ENCODE measurements at regions not wholly inside any gene's neighbourhood (a gene's known extent, or its start where the extent isn't known, plus 50 kb on each side); places are given as distances from the start of the nearest gene placed in this dataset.
"Not testable (repeated sequence)": the region's sequence is repeated elsewhere in the genome, so short reads cannot be mapped to it uniquely, and the experiment has no call there.

DNA sequence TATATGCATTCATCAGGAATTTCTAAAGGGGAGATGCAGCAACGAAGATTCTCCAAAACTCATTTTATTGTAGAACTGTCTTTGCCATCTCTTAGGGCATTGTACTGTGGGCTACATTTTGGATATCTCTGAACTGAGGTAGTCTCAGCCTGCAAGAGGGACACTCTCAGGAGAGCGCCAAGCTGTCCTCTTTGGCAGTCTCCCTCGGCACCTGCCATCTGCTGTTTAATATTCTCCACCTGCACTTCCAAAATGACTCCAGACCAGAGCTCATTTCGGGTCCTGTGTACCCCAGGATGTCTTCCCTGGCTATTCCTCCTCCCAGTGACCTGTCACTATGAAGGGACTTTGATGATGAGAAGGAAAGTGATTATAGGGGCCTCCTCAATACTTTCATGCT is 356.3 kb upstream of the C1orf174 start:
- H3K27ac ChIP-seq (ENCODE audit: low read depth, low read length): no peak overlapping the region
- no peak overlapping the region for H2AFZ ChIP-seq (ENCODE audit: low read depth, low read length, severe bottlenecking)
- H3K36me3 ChIP-seq (ENCODE audit: low read length): no peaks in the 10 kb centered on the region
- TF ChIP-seq, protein P1, sequence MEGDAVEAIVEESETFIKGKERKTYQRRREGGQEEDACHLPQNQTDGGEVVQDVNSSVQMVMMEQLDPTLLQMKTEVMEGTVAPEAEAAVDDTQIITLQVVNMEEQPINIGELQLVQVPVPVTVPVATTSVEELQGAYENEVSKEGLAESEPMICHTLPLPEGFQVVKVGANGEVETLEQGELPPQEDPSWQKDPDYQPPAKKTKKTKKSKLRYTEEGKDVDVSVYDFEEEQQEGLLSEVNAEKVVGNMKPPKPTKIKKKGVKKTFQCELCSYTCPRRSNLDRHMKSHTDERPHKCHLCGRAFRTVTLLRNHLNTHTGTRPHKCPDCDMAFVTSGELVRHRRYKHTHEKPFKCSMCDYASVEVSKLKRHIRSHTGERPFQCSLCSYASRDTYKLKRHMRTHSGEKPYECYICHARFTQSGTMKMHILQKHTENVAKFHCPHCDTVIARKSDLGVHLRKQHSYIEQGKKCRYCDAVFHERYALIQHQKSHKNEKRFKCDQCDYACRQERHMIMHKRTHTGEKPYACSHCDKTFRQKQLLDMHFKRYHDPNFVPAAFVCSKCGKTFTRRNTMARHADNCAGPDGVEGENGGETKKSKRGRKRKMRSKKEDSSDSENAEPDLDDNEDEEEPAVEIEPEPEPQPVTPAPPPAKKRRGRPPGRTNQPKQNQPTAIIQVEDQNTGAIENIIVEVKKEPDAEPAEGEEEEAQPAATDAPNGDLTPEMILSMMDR (IDR thresholded peaks at IDR 0.05; ENCODE audit: insufficient read depth, low read length, poor library complexity, severe bottlenecking): no peak
- TF ChIP-seq EZH2phosphoT487 (conservative IDR thresholded peaks at IDR 0.05; ENCODE audit: low read length): no peak
- H3K27me3 ChIP-seq (ENCODE audit: low read length): no peaks in the 10 kb centered on the region
- H4K20me1 ChIP-seq (ENCODE audit: low read depth, low read length): no peaks in the 10 kb centered on the region
- no peak overlapping the region for H3K4me3 ChIP-seq (ENCODE audit: insufficient read depth, low read length, poor library complexity, severe bottlenecking)
- no peaks in the 10 kb centered on the region for H3F3A ChIP-seq (ENCODE audit: insufficient read depth)
- H3K79me2 ChIP-seq (ENCODE audit: insufficient read depth, low read length): no peaks in the 10 kb centered on the region
- no peaks in the 10 kb centered on the region for H3K9me2 ChIP-seq (replicated peaks; ENCODE audit: insufficient read depth, low read length)
- no peak overlapping the region for H3K4me2 ChIP-seq (ENCODE audit: low read depth, low read length, poor library complexity, severe bottlenecking)
- H3K9ac ChIP-seq (ENCODE audit: low read length): no peak overlapping the region
- H3K9me3 ChIP-seq (ENCODE audit: insufficient read depth, low read length): no peaks in the 10 kb centered on the region

DNA sequence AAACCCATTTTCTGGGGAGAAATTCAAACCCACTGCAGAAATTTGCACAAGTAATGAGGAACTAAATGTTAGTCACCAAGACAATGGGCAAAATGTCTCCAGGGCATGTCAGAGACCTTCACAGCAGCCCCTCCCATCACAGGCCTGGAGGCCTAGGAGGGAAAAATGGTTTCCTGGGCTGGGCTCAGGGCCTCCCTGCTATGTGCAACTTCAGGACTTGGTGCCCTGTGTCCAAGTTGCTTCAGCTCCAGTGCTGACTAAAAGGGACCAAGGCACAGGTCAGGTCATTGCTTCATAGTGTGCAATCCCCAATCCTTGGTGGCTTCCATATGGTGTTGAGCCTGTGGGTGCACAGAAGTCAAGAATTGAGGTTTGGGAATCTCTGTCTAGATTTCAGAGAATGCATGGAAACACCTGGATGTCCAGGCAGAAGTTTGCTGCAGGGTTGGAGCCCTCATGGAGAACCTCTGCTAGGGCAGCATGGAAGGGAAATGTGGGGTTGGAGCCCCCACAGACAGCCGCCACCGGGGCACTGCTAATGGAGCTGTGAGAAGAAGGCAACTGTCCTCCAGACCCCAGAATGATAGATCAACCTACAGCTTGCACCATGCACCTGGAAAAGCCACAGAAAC is 358.2 kb upstream of the C1orf174 start:
- not testable (repeated sequence) for H3F3A ChIP-seq (ENCODE audit: insufficient read depth); H3K27ac ChIP-seq (ENCODE audit: low read depth, low read length); H3K9ac ChIP-seq (ENCODE audit: low read length); H2AFZ ChIP-seq (ENCODE audit: low read depth, low read length, severe bottlenecking); H3K27me3 ChIP-seq (ENCODE audit: low read length); H4K20me1 ChIP-seq (ENCODE audit: low read depth, low read length); H3K4me3 ChIP-seq (ENCODE audit: insufficient read depth, low read length, poor library complexity, severe bottlenecking); H3K9me2 ChIP-seq (replicated peaks; ENCODE audit: insufficient read depth, low read length); H3K4me2 ChIP-seq (ENCODE audit: low read depth, low read length, poor library complexity, severe bottlenecking); H3K9me3 ChIP-seq (ENCODE audit: insufficient read depth, low read length); H3K36me3 ChIP-seq (ENCODE audit: low read length); H3K79me2 ChIP-seq (ENCODE audit: insufficient read depth, low read length)

DNA sequence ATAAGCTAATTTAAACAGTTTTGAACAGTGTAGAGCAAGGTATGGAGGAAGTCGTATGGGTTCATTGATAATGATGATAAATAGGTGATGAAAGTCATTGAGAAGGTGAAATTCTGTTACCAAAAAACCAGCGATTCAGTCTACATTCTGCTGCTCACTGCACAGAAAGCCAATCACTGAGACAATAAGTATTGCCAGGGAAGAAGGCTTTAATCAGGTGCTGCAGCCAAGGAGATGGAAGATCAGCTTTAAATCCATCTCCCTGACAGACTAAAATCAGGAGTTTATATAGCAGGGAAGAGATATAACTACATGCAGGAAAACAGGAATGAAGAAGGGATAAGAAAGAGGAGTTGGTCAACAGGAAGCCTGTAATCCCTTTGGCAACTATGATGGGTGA is 361.3 kb upstream of the C1orf174 start:
- H3K27ac ChIP-seq (ENCODE audit: low read depth, low read length): no peak overlapping the region
- TF ChIP-seq, protein P1 (IDR thresholded peaks at IDR 0.05; ENCODE audit: insufficient read depth, low read length, poor library complexity, severe bottlenecking): no peak
- TF ChIP-seq EZH2phosphoT487 (conservative IDR thresholded peaks at IDR 0.05; ENCODE audit: low read length): no peak
- no peak overlapping the region for H2AFZ ChIP-seq (ENCODE audit: low read depth, low read length, severe bottlenecking)
- H3K36me3 ChIP-seq (ENCODE audit: low read length): no peaks in the 10 kb centered on the region
- H3K79me2 ChIP-seq (ENCODE audit: insufficient read depth, low read length): no peaks in the 10 kb centered on the region
- no peaks in the 10 kb centered on the region for H4K20me1 ChIP-seq (ENCODE audit: low read depth, low read length)
- H3K9ac ChIP-seq (ENCODE audit: low read length): no peak overlapping the region
- H3F3A ChIP-seq (ENCODE audit: insufficient read depth): no peaks in the 10 kb centered on the region
- H3K9me2 ChIP-seq (replicated peaks; ENCODE audit: insufficient read depth, low read length): no peaks in the 10 kb centered on the region
- no peak overlapping the region for H3K4me2 ChIP-seq (ENCODE audit: low read depth, low read length, poor library complexity, severe bottlenecking)
- no peak overlapping the region for H3K4me3 ChIP-seq (ENCODE audit: insufficient read depth, low read length, poor library complexity, severe bottlenecking)
- no peaks in the 10 kb centered on the region for H3K27me3 ChIP-seq (ENCODE audit: low read length)
- no peaks in the 10 kb centered on the region for H3K9me3 ChIP-seq (ENCODE audit: insufficient read depth, low read length)

DNA sequence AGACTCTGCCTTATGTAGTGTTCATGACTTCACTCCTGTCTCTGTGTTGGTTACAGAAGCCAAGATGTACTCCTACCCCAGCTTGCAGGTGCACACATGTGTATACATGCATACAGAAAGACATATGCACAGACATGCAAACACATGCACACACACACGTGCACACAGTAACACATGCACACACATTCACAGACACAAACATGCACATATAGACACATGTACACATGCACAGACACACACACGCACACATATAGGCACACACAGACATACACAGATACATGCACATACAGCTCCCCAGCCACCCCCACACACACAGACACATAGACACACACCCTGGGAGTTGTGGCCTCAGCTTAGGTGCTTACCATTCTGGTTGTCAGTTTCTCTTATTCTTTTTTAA is 362.6 kb upstream of the C1orf174 start:
- H3K9me2 ChIP-seq (replicated peaks; ENCODE audit: insufficient read depth, low read length): no peaks in the 10 kb centered on the region
- no peaks in the 10 kb centered on the region for H3K27me3 ChIP-seq (ENCODE audit: low read length)
- H3K9ac ChIP-seq (ENCODE audit: low read length): no peak overlapping the region
- H3K9me3 ChIP-seq (ENCODE audit: insufficient read depth, low read length): no peaks in the 10 kb centered on the region
- H3K36me3 ChIP-seq (ENCODE audit: low read length): no peaks in the 10 kb centered on the region
- H3K4me3 ChIP-seq (ENCODE audit: insufficient read depth, low read length, poor library complexity, severe bottlenecking): no peak overlapping the region
- no peaks in the 10 kb centered on the region for H3K79me2 ChIP-seq (ENCODE audit: insufficient read depth, low read length)
- no peak for TF ChIP-seq EZH2phosphoT487 (conservative IDR thresholded peaks at IDR 0.05; ENCODE audit: low read length)
- TF ChIP-seq, protein P1 (IDR thresholded peaks at IDR 0.05; ENCODE audit: insufficient read depth, low read length, poor library complexity, severe bottlenecking): no peak
- H3K27ac ChIP-seq (ENCODE audit: low read depth, low read length): no peak overlapping the region
- H2AFZ ChIP-seq (ENCODE audit: low read depth, low read length, severe bottlenecking): no peak overlapping the region
- no peaks in the 10 kb centered on the region for H3F3A ChIP-seq (ENCODE audit: insufficient read depth)
- no peaks in the 10 kb centered on the region for H4K20me1 ChIP-seq (ENCODE audit: low read depth, low read length)
- no peak overlapping the region for H3K4me2 ChIP-seq (ENCODE audit: low read depth, low read length, poor library complexity, severe bottlenecking)
